H9 (cell line): ENCODE measurements at regions not wholly inside any gene's neighbourhood (a gene's known extent, or its start where the extent isn't known, plus 50 kb on each side); places are given as distances from the start of the nearest gene placed in this dataset.

Experiments
- DNase-seq: peaks from one replicate; pipeline ENCODE4 v3.0.0-alpha.2; 2017
- H2AFZ ChIP-seq: one replicate; pipeline ENCODE4 v1.6.1; 2013; ENCODE audit warnings: mild to moderate bottlenecking, low read length, control low read depth, moderate library complexity
- H2AK5ac ChIP-seq: 2 replicates; pipeline ENCODE4 v1.6.1; 2013; ENCODE audit warnings: low read length, control low read depth, mixed read lengths; ENCODE audit not compliant: insufficient read length
- H2BK120ac ChIP-seq: one replicate; pipeline ENCODE4 v1.6.1; 2013; ENCODE audit warnings: low read depth, mild to moderate bottlenecking, low read length, control low read depth, inconsistent platforms; ENCODE audit not compliant: poor library complexity, severe bottlenecking
- H2BK12ac ChIP-seq: 2 replicates; pipeline ENCODE4 v1.6.1; 2013; ENCODE audit warnings: low read length, control low read depth, mixed read lengths, low read depth; ENCODE audit not compliant: insufficient read length
- H2BK15ac ChIP-seq: 2 replicates; pipeline ENCODE4 v1.6.1; 2013; ENCODE audit warnings: low read depth, low read length, control low read depth
- H2BK20ac ChIP-seq: one replicate; pipeline ENCODE4 v1.6.1; 2013; ENCODE audit warnings: low read depth, mild to moderate bottlenecking, low read length, control low read depth, inconsistent platforms; ENCODE audit not compliant: poor library complexity, severe bottlenecking
- H2BK5ac ChIP-seq: 2 replicates; pipeline ENCODE4 v1.6.1; 2013; ENCODE audit warnings: low read length, control low read depth, mixed read lengths; ENCODE audit not compliant: insufficient read length
- H3K14ac ChIP-seq: 2 replicates; pipeline ENCODE4 v1.6.1; 2013; ENCODE audit warnings: low read length, control low read depth; ENCODE audit not compliant: insufficient read depth
- H3K18ac ChIP-seq: 2 replicates; pipeline ENCODE4 v1.6.1; 2013; ENCODE audit warnings: low read depth, mild to moderate bottlenecking, mixed read lengths, low read length, control low read depth; ENCODE audit not compliant: insufficient read length
- H3K23ac ChIP-seq: 2 replicates; pipeline ENCODE4 v1.6.1; 2013; ENCODE audit warnings: low read length, control low read depth, mixed read lengths, low read depth; ENCODE audit not compliant: insufficient read length
- H3K23me2 ChIP-seq: 2 replicates; pipeline ENCODE4 v1.6.1; 2013; ENCODE audit warnings: low read depth, mild to moderate bottlenecking, mixed read lengths, low read length, control low read depth; ENCODE audit not compliant: insufficient read length, poor library complexity, severe bottlenecking
- H3K27ac ChIP-seq: 2 replicates; pipeline ENCODE4 v1.5.1; 2013; ENCODE audit warnings: low read length, control low read depth, mixed read lengths, low read depth; ENCODE audit not compliant: insufficient read length
- H3K27me3 ChIP-seq: 2 replicates; pipeline ENCODE4 v1.6.1; 2013; ENCODE audit warnings: low read length, control low read depth, inconsistent platforms; ENCODE audit not compliant: insufficient read depth
- H3K4ac ChIP-seq: 2 replicates; pipeline ENCODE4 v1.6.1; 2013; ENCODE audit warnings: low read depth, mild to moderate bottlenecking, control low read depth, inconsistent platforms, low read length, moderate library complexity
- H3K4me1 ChIP-seq: 2 replicates; pipeline ENCODE4 v1.6.1; 2013; ENCODE audit warnings: low read length, control low read depth, inconsistent platforms; ENCODE audit not compliant: insufficient read depth
- H3K4me2 ChIP-seq: 2 replicates; pipeline ENCODE4 v1.6.1; 2013; ENCODE audit warnings: low read length, control low read depth, mixed read lengths; ENCODE audit not compliant: insufficient read length, insufficient read depth
- H3K56ac ChIP-seq: 2 replicates; pipeline ENCODE4 v1.6.1; 2013; ENCODE audit warnings: low read depth, mild to moderate bottlenecking, mixed read lengths, low read length, control low read depth; ENCODE audit not compliant: insufficient read length
- H3K79me1 ChIP-seq: 2 replicates; pipeline ENCODE4 v1.6.1; 2013; ENCODE audit warnings: low read depth, mild to moderate bottlenecking, moderate library complexity, low read length, control low read depth, inconsistent platforms; ENCODE audit not compliant: insufficient read depth, poor library complexity, severe bottlenecking
- H3K79me2 ChIP-seq: 2 replicates; pipeline ENCODE4 v1.6.1; 2013; ENCODE audit warnings: low read length, control low read depth, inconsistent platforms; ENCODE audit not compliant: insufficient read depth
- H3K9ac ChIP-seq: 2 replicates; pipeline ENCODE4 v1.6.1; 2013; ENCODE audit warnings: low read length, control low read depth, mixed read lengths; ENCODE audit not compliant: insufficient read length; ENCODE audit errors: extremely low read depth
- H3K9me3 ChIP-seq: one replicate; pipeline ENCODE4 v1.6.1; 2013; ENCODE audit warnings: low read depth, low read length, inconsistent platforms; ENCODE audit not compliant: control insufficient read depth
- H3T11ph ChIP-seq: one replicate; pipeline ENCODE4 v1.6.1; 2013; ENCODE audit warnings: mild to moderate bottlenecking, low read length, control low read depth, inconsistent platforms
- H4K20me1 ChIP-seq: one replicate; pipeline ENCODE4 v1.6.1; 2013; ENCODE audit not compliant: control insufficient read depth, insufficient read length, insufficient read depth
- H4K5ac ChIP-seq: 2 replicates; pipeline ENCODE4 v1.6.1; 2013; ENCODE audit warnings: low read depth, mild to moderate bottlenecking, mixed read lengths, low read length, control low read depth; ENCODE audit not compliant: insufficient read length
- H4K8ac ChIP-seq: replicated peaks from 2 replicates; pipeline ENCODE4 v1.6.1; 2013; ENCODE audit warnings: low read length, control low read depth, mixed read lengths, low read depth; ENCODE audit not compliant: insufficient read length
- H4K91ac ChIP-seq: 2 replicates; pipeline ENCODE4 v1.6.1; 2013; ENCODE audit warnings: low read depth, mild to moderate bottlenecking, moderate library complexity, mixed read lengths, low read length, control low read depth; ENCODE audit not compliant: insufficient read length
- H3K27ac Mint-ChIP-seq, 3 experiments: 2 replicates in 2 of 3; 3 replicates in 1 of 3; pipeline ENCODE4 v1.8.0; 2020 to 2021; ENCODE audit warnings: mixed read lengths in 3 of 3, mild to moderate bottlenecking in 1 of 3, moderate library complexity in 1 of 3
- H3K27me3 Mint-ChIP-seq: 2 replicates; pipeline ENCODE4 v1.8.0; 2021; ENCODE audit warnings: low read depth, mild to moderate bottlenecking, moderate library complexity, mixed read lengths
- H3K36me3 Mint-ChIP-seq, 3 experiments: 2 replicates in 2 of 3; 3 replicates in 1 of 3; pipeline ENCODE4 v1.8.0; 2020 to 2021; ENCODE audit warnings: low read depth in 3 of 3, mixed read lengths in 3 of 3; ENCODE audit not compliant: insufficient read depth in 1 of 3
- H3K4me1 Mint-ChIP-seq, 2 experiments: 2 replicates each; pipeline ENCODE4 v1.8.0; 2020; ENCODE audit warnings: mixed read lengths in 2 of 2
- H3K4me3 Mint-ChIP-seq, 2 experiments: 2 replicates in 1 of 2; 3 replicates in 1 of 2; pipeline ENCODE4 v1.8.0; 2020 to 2021; ENCODE audit warnings: mild to moderate bottlenecking in 2 of 2, mixed read lengths in 2 of 2, moderate library complexity in 1 of 2
- H3K9me3 Mint-ChIP-seq, 2 experiments: 2 replicates in 1 of 2; 3 replicates in 1 of 2; pipeline ENCODE4 v1.8.0; 2020; ENCODE audit warnings: mild to moderate bottlenecking in 2 of 2, mixed read lengths in 2 of 2, moderate library complexity in 1 of 2
- WGBS: extraction: QIAGEN DNeasy Blood & Tissue Kit; methylation state at CpG from one replicate; pipeline ENCODE4 v1.1.7; 2013; ENCODE audit warnings: missing lambda C conversion rate, low lambda C conversion rate, mixed read lengths; ENCODE audit not compliant: insufficient read length; ENCODE audit errors: extremely low coverage; 5-methylcytosine and 5-hydroxymethylcytosine counted together
- TF ChIP-seq, protein P1 (sequence below): fragments of 200-600 bp; sonication (generic); conservative IDR thresholded peaks from 3 replicates; pipeline ENCODE4 v1.8.0; 2021; ENCODE audit warnings: antibody characterized with exemption, mild to moderate bottlenecking

DNA sequence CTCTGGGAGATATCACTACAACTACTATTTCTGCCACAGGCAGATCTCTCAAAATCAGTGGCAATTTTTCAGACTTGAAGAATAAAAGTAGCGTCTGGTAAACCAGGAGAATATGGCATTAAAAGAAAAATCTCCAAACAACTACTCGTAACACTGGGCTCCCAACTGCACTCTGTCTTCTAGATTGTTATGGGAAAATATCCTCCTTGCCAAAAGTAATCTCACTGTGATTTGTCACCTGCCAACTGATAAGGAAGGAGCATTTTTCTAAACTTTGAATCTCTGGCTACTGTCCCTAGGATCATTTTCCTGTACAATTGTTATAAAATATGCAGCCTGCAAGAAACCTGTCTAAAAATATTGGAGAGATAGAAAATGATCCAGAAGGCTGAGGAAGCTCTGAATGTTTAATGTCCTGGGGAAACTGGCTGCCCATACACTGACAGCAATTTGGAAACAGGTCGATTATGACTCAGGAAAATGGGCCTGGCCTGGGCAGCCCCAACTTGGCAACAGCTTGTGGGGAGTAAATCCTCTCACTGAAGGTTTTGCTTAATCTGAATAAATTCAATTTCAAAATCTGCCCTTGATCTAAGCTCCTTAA lies 90.5 kb upstream of the DBX1 start:
- Mint-ChIP-seq H3K4me1 (peaks cover 52 to 53% of the 10 kb centered on the region in 2 experiments), H3K4me3 (no peak overlapping the region)

More for the DNA sequence above, 90.5 kb upstream of the DBX1 start:
- Histone ChIP-seq H3K79me2 (no peaks in the 10 kb centered on the region), H2BK12ac (no peak overlapping the region), H3K4me2 (no peak overlapping the region), H2AK5ac (no peak overlapping the region), H3K14ac (no peak overlapping the region), H3K4me1 (peaks cover 5% of the 10 kb centered on the region; the same call in 1 of the 2 replicates), H3T11ph (no peak overlapping the region), H2AFZ (no peak overlapping the region), H3K56ac (no peak overlapping the region), H3K79me1 (no peaks in the 10 kb centered on the region), H4K91ac (no peak overlapping the region), H3K27me3 (no peaks in the 10 kb centered on the region), H3K23ac (no peak overlapping the region), H4K5ac (no peak overlapping the region), H2BK5ac (no peak overlapping the region), H4K20me1 (no peaks in the 10 kb centered on the region), H3K9ac (no peak overlapping the region), H2BK20ac (no peak overlapping the region), H2BK15ac (no peak overlapping the region), H3K9me3 (no peaks in the 10 kb centered on the region), H3K27ac (no peak overlapping the region), H3K23me2 (no peaks in the 10 kb centered on the region), H3K18ac (no peak overlapping the region), H4K8ac (no peak overlapping the region), H2BK120ac (no peak overlapping the region), H3K4ac (no peak overlapping the region)
- TF ChIP-seq, protein P1, sequence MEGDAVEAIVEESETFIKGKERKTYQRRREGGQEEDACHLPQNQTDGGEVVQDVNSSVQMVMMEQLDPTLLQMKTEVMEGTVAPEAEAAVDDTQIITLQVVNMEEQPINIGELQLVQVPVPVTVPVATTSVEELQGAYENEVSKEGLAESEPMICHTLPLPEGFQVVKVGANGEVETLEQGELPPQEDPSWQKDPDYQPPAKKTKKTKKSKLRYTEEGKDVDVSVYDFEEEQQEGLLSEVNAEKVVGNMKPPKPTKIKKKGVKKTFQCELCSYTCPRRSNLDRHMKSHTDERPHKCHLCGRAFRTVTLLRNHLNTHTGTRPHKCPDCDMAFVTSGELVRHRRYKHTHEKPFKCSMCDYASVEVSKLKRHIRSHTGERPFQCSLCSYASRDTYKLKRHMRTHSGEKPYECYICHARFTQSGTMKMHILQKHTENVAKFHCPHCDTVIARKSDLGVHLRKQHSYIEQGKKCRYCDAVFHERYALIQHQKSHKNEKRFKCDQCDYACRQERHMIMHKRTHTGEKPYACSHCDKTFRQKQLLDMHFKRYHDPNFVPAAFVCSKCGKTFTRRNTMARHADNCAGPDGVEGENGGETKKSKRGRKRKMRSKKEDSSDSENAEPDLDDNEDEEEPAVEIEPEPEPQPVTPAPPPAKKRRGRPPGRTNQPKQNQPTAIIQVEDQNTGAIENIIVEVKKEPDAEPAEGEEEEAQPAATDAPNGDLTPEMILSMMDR: no peak
- H3K27me3 Mint-ChIP-seq: peaks cover 10% of the 10 kb centered on the region
- no peak overlapping the region for H3K27ac Mint-ChIP-seq
- no peaks in the 10 kb centered on the region; a peak in 1 of 7 replicates for H3K36me3 Mint-ChIP-seq
- H3K9me3 Mint-ChIP-seq: no peaks in the 10 kb centered on the region; a peak in 1 of 5 replicates
- WGBS: no CpG with 5 or more reads among the region's 3 CpGs
- no peak for DNase-seq
